ENCODE measurements at regions not wholly inside any gene's neighbourhood (a gene's known extent, or its start where the extent isn't known, plus 50 kb on each side); places are given as distances from the start of the nearest gene placed in this dataset.

DNA sequence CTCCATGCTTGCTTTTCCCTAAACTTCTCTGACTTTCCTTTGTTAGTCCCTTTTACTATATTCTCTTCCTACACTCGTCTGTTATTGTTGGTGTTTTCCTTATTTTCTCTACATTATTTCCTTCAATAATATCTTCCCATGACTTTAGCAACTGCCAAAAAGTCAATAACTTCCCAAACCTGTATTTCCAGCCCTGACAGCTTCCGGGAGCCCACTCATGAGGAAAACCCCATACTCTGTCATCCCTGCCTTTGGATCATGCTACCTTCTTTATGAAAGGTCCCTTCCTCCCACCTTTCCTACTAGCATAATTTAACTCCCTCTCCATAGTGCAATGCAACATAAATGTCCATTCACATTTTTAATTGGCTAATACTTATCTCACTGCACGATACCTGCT, 144.0 kb upstream of the CDH6 start:
- H3K4me3 Mint-ChIP-seq, result no peak overlapping the region
- Histone ChIP-seq H3K27ac (ENCODE audit: low read depth in 1 of 2, low read length in 2 of 2) (no peak overlapping the region), H3K4me1 (ENCODE audit: insufficient read depth, low read length) (no peaks in the 10 kb centered on the region), H3K4me3 (ENCODE audit: low read length) (no peak overlapping the region), H3K36me3 (ENCODE audit: insufficient read depth, low read length) (no peaks in the 10 kb centered on the region), H3K9me3 (ENCODE audit: control insufficient read depth in 1 of 2, insufficient read depth in 1 of 2, low read length in 2 of 2) (peaks cover 0 to 3% of the 10 kb centered on the region in 2 experiments), H3K27me3 (ENCODE audit: control insufficient read depth in 1 of 2, insufficient read depth in 2 of 2, low read length in 2 of 2) (no peaks in the 10 kb centered on the region)
- intact Hi-C loops (cut with DNase I, micrococcal nuclease), result no loop called here
- H3K27me3 Mint-ChIP-seq, result no peaks in the 10 kb centered on the region
- CTCF ChIA-PET, result no interaction called here
- no peak overlapping the region for H3K27ac Mint-ChIP-seq
- no peak for DNase-seq
- no peak for TF ChIP-seq CTCF (IDR thresholded peaks at IDR 0.05)
- POLR2A ChIA-PET, result no interaction called here
- ATAC-seq (ENCODE audit: poor library complexity), result no peak
- H3K9me3 Mint-ChIP-seq, result no peaks in the 10 kb centered on the region
- no peaks in the 10 kb centered on the region for H3K4me1 Mint-ChIP-seq (ENCODE audit: low read depth)
- H3K36me3 Mint-ChIP-seq (ENCODE audit: low read depth), result no peaks in the 10 kb centered on the region

DNA sequence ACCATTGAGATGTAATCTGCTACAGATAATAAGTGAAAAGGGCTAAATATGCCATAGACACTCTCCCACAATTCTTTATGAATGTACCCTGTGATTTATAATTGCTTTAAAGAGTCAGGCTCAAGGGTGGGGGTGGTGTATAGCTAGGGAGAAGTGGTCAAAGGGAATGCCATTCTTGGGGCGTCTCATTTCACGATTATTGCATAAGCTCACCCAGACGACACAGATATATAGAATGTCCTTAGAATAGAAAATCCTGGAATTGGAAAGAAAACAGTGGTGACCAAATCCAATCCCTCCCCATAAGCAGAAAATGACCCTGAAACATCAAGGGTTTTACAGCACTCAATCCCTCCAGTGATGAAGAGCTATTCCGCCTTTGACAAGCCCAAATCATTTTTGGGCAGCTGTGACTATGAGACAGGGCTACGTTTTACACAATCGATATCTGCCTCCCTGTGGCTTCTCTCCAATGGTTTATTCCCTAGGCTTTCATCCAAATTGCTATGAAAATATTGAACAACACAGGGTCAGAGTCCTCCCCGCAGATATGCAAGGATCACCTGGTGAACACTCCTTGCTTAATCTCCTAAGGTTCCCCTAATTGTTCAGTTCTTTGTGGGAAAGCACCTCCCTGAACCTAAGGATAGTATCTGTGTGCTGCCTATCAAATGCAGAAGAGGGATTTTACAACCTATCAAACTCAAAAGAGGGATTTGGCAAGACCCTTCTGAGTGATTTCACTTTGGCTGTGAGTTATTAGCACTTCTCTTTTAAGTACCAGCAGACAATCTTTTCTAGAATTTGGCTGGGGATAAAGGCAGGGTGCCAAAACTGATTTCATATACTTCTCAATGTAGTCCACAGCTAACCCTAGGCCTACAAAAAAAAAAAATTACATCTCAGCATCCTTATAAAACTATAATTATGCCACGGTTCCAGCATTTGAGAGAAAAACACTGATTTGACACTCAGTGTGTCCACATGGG, 144.9 kb upstream of the CDH6 start:
- H3K4me3 ChIP-seq (ENCODE audit: low read length), result no peak overlapping the region
- no peaks in the 10 kb centered on the region for H3K4me1 Mint-ChIP-seq (ENCODE audit: low read depth)
- no peak overlapping the region for H3K27ac ChIP-seq (ENCODE audit: low read depth in 1 of 2, low read length in 2 of 2)
- no peak overlapping the region for H3K27ac Mint-ChIP-seq
- POLR2A ChIA-PET, result no interaction called here
- DNase-seq (no peak), ATAC-seq (ENCODE audit: poor library complexity) (no peak)
- no peaks in the 10 kb centered on the region for H3K27me3 ChIP-seq (ENCODE audit: control insufficient read depth in 1 of 2, insufficient read depth in 2 of 2, low read length in 2 of 2)
- no peak for TF ChIP-seq CTCF (IDR thresholded peaks at IDR 0.05)
- CTCF ChIA-PET, result no interaction called here
- H3K36me3 ChIP-seq (ENCODE audit: insufficient read depth, low read length), result no peaks in the 10 kb centered on the region
- no peaks in the 10 kb centered on the region for H3K36me3 Mint-ChIP-seq (ENCODE audit: low read depth)
- peaks cover 2% of the 10 kb centered on the region for H3K9me3 Mint-ChIP-seq
- H3K9me3 ChIP-seq (ENCODE audit: control insufficient read depth in 1 of 2, insufficient read depth in 1 of 2, low read length in 2 of 2), result no peaks in the 10 kb centered on the region
- no peaks in the 10 kb centered on the region for H3K27me3 Mint-ChIP-seq
- H3K4me3 Mint-ChIP-seq, result no peak overlapping the region
- H3K4me1 ChIP-seq (ENCODE audit: insufficient read depth, low read length), result no peaks in the 10 kb centered on the region
- intact Hi-C loops (cut with DNase I, micrococcal nuclease), result no loop called here

DNA sequence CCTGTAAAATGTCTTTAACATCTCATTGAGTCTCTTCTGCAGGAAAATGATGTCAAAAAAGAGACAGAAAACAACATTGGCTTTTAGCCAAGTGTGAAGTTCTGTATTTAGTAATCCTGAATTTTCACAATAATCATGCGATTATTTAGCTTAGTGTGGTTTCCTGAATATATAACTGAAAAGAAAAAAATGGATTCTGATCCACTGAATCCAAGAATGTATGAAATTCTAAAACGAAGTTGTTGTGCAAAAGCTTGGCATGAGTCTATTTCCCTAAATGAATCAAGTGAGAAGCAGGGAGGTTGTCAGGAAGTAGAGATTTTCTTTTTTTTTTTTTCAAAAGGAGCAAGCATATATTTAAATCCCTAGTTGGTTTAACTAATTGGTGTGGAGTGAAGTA, 145.9 kb upstream of the CDH6 start:
- ATAC-seq (ENCODE audit: poor library complexity) (no peak), DNase-seq (no peak)
- H3K4me1 ChIP-seq (ENCODE audit: insufficient read depth, low read length), result no peaks in the 10 kb centered on the region
- H3K27me3 ChIP-seq (ENCODE audit: control insufficient read depth in 1 of 2, insufficient read depth in 2 of 2, low read length in 2 of 2), result no peaks in the 10 kb centered on the region
- H3K27ac ChIP-seq (ENCODE audit: low read depth in 1 of 2, low read length in 2 of 2), result no peak overlapping the region
- Mint-ChIP-seq H3K4me3 (no peak overlapping the region), H3K27ac (no peak overlapping the region), H3K9me3 (peaks cover 5% of the 10 kb centered on the region), H3K4me1 (ENCODE audit: low read depth) (no peaks in the 10 kb centered on the region), H3K27me3 (no peaks in the 10 kb centered on the region), H3K36me3 (ENCODE audit: low read depth) (no peaks in the 10 kb centered on the region)
- ChIA-PET CTCF (no interaction called here), POLR2A (no interaction called here)
- H3K4me3 ChIP-seq (ENCODE audit: low read length), result no peak overlapping the region
- intact Hi-C loops (cut with DNase I, micrococcal nuclease), result no loop called here
- no peaks in the 10 kb centered on the region for H3K36me3 ChIP-seq (ENCODE audit: insufficient read depth, low read length)
- no peak for TF ChIP-seq CTCF (IDR thresholded peaks at IDR 0.05)
- no peaks in the 10 kb centered on the region for H3K9me3 ChIP-seq (ENCODE audit: control insufficient read depth in 1 of 2, insufficient read depth in 1 of 2, low read length in 2 of 2)

Measured in CD4-positive, alpha-beta T cell (primary cell).